Activated gamma-delta T cell treated with Interleukin-2 at 50 U/mL for 16 hours (primary cell): ENCODE measurements at regions not wholly inside any gene's neighbourhood (a gene's known extent, or its start where the extent isn't known, plus 50 kb on each side); places are given as distances from the start of the nearest gene placed in this dataset.
A peak's percentile ranks its signal among the peaks of the same experiment; 100 is the strongest.

Source experiments
- DNase-seq: peaks from one replicate; pipeline ENCODE4 v3.0.0-alpha.2; 2020

DNA sequence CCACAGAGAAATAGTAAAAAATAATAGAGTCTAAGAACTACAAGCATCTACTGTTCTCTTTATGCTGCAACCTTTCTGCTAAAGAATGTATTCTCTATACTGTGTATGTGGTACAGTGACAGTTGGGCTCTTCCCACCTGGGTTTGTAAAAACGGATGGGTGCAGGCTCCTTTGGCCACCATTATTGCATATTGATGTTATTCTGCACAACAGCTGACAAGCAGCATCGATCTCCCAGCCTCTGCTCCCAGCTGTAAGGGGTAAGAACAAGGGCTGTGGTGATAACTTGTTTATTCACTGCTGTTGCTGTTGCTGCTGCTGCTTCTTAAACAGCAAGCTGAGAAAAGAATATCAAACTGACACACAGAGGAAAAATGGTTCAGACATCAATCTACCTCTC is 56.1 kb downstream of the KCNRG start:
- no peak for DNase-seq

GRCh38 chr13:50072676-50073075 is 57.4 kb downstream of the KCNRG start:
- no peak for DNase-seq

DNA sequence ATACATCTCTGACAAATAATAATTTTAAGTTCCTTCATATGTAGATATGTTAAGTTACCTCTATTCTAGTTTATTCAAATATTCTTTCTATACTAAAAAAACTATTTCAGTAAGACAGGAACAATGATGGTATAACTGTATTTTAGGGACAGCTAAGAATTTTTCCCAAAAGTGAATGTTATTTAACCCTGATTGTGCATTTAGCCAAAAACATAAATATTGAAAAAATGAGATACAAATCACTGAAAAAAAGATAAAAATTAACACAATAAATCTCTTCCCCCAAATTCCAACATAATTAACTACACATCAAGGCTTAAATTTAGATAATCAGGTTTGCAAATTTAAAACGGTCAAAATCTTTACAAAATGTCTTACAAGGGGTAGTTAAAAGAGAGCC is 58.1 kb downstream of the KCNRG start:
- no peak for DNase-seq

- no peak for DNase-seq
Observed at GRCh38 chr13:50074843-50075242, 59.6 kb downstream of the KCNRG start.

GRCh38 chr13:50075619-50076097 is 60.4 kb downstream of the KCNRG start:
- DNase-seq = no peak

DNA sequence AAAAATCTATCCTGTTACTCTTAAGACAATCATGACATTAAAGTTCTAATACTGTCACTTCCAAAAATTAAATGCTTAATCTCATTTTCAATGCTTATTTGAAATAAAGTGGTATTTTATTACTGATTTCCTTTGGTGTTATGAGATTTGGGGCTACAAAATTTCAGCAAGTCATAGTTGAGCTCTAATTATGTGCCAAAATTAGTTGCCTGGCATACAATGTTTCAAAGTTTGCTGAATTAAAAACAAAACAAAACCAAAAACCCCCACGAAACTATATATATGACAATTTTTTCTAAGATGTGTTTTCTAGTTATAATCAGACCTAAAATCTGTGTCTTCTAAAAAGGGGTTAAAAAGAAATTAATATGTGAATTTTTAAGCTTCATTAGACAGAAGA is 62.2 kb downstream of the KCNRG start:
- no peak for DNase-seq

DNA sequence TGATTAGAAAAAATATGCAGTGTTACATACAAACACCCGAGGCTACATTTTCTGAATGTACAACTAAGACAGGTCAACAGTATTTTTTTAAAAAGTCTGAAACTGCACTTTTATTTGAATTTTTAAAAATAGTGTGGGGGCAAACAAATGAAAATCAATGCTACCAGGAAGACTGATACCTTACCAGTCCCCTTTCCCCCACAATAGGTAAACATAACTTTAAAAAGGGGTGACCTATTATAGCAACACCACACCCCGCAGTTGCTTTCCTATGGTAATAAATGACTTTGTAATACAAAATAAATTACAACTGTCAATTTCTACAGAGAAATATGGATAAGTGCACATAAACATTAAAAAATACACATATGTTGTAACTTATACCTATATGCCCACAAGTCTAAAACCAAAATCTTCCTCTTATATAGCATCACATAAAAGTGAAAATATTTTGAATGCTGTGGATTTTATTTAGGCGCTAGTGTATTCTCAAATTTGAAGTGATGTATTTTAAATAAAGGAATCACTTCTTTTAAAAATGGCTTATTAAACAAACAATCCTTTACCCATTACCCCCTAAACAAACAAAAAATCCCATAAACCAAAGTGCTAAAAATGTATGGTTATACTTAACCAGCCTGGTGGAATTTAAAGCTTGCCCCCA is 63.1 kb downstream of the KCNRG start:
- no peak for DNase-seq

- DNase-seq = no peak
Observed at GRCh38 chr13:50078895-50079654, 63.8 kb downstream of the KCNRG start.

GRCh38 chr13:50079655-50080202 is 64.5 kb downstream of the KCNRG start:
- no peak for DNase-seq

DNA sequence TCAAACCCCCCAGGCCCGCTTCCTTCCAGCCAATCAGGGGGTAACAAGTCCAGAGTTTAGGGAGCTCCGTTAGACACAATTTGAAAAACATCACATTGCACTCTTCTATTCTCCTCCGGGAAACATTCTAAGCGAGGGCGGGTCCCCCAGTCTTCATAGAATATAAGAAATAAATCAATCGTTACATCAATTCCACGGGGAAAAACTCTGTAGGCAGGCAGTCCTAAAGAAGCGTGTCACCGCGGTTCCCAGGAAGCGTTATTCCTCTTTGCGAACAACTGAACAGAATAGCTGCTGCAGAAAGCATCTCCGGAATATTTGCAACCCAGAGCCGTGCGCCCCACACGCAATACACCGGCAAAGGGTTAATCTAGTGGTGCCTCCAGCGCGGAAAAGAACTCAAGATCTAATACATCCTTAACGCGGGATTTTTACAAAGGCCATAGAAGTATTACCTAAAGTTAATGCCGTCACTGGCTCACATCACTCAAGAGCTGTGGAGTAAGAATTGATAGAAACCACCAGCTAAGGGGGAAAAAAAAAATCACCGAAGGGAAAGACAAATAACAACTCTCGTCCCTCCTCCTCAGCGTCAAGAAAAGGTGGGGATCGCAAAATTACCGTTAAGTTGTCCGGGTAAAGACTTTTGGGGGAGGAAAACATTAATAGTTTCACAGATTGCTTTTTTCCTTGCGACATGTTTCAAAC is 65.1 kb downstream of the KCNRG start:
- DNase-seq = peak; percentile 18

- DNase-seq = peak; percentile 34
Observed at GRCh38 chr13:50080911-50081678, 65.9 kb downstream of the KCNRG start.

DNA sequence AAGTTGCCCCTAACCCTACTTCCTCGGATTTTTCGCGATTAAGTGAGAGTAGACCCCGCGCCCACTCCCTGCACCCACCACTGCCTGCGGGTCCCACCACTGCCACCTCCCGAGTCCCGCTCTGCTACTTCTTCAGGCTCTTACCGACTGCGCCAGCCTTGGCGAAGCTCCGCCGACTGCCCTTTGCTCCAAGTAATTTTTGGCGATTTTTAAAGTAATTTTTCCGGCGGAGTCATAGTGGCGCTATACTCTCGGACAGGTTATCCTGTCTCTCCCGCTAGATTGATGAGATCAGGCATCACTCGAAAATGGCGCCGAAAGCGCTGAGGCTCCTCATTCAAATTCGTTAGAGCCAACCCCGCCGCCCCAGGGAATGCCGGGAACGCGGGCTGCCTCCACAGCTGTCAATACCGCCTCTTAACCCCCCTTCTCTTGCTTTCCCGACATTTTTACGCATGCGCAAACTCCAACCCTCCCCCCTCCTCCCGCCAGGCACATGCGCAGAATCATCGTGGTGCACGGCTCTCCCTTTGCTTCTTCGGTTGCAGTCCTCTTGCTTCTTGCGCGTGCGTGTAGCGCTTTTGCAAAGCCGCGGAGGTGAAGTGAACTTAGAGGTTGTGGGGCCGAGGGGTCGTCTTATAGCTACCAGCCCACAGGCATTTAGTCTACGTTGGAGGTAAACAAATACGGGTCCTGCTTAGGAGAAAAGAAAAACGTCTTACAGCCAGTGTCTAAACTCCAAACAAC is 66.6 kb downstream of the KCNRG start:
- DNase-seq = peak; percentile 98

DNA sequence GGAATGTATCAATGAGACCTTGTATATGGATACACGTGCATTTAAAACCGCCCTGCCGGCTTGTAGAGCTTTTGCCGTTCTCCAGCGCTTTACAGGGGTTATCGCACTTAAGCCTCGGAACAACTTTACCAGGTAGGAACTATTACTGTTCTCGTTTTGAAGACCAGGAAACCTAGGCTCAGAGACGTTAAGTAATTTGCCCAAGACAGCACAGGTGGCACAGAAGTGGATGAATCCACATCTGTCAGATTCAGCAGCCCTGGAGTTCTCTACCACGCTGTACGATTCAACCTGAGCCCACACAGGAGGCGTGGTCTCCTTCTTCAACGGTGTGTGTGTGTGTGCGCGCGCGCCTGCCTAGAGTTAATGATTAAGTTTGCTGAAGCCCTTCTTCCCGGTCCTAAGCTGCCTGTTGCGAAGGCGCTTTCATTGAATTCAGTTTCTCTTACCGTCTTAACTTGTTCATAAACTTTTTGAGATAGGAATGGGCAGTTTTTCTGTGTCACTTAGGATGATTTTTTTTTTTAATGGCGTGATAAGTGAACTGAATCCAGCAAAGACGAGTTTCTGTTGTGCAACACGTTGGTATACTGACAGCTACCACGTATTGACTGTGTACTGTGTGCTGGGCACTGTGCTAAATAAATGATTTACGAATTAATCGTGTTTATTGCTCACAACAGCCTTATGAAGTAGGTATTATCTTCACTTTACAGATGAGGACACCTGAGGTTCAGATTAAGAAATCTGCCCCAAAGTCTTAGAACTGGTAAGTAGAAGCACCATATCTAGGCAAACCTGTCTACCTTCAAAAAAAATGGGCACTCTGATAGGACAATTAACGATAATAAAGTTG is 67.4 kb downstream of the KCNRG start:
- peak; percentile 60 for DNase-seq

DNA sequence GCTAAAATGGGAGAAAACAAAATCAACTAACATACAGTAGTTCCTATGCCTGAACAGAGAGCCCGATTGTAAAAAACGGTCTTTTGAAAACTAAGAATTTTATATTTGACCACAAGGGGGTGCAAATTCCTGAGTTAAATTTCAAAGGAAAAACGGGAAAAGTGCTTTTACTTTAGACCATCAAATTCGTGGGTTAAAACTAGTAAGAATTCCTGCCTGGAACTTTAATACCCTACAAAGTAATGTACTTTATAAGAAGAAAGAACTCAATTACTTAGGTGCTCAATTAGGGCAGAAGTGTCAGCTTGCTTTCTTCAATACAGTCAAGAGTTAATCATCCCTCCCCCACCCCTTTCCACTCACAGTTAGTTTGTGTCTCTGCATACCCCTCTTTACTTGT is 69.8 kb downstream of the KCNRG start:
- no peak for DNase-seq

DNA sequence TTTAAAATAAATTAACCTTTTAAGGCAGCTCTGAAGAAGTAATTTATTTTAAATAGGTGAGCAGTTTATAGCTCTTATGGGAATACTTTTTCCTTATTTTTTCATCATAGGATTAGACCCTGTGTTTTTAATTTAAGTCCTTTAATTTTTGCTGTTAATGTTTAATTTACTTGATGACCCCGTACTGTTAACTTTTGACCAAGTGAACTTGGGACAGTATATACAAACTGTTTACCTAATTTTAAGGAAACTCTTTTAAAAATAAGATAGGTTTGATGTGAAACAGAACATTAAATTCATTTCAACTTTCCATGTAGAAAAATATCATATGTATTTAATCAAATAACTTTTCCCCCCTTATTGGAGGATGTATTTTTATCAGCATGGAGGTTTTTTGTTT is 74.4 kb downstream of the KCNRG start:
- DNase-seq = no peak

DNA sequence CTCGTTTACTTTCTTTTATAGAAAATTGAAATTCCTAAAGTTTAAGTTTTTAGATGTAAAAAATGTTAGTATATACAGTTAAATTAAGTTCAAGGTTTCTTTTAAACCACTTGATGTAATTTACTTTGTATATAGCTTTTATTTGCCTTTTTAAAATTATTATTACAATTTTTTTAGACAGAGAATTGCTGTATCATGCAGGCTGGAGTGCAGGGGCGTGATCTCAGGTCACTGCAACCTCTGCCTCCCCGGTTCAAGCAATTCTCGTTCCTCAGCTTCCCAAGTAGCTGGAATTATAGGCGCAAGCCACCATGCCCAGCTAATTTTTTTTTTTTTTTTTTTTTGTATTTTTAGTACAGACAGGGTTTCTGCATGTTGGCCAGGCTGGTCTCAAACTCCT is 75.0 kb downstream of the KCNRG start:
- DNase-seq = no peak

DNA sequence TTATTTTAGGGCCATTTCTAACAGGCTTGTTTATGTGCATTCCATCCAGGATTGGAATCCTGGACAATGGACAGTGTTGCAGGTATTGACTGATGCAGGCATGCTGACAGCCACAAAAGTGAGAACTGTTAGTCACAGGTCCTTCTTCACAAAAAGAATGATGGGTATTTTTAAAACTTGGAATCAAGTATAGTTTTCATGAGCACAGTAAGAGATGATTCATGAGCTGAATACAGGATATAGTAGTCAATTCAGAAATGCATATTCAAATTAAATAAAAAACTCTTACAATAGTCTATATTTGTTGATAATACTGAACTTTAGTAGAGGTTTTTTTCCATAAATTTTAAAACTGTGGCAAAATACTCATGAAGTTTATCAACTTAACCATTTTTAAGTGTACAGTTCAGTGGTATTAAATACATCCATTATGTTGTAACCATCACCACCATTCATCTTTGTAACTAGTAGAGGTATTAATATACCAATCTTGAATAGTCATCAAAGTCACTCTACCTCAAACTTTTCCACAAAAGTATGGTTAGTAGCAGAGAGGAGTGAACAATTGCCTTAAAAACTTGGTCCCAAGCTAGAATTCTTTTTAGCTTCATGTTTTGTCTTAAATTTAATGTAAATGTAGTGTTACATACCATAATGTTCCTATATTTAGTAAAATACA is 79.5 kb downstream of the KCNRG start:
- DNase-seq = no peak

DNA sequence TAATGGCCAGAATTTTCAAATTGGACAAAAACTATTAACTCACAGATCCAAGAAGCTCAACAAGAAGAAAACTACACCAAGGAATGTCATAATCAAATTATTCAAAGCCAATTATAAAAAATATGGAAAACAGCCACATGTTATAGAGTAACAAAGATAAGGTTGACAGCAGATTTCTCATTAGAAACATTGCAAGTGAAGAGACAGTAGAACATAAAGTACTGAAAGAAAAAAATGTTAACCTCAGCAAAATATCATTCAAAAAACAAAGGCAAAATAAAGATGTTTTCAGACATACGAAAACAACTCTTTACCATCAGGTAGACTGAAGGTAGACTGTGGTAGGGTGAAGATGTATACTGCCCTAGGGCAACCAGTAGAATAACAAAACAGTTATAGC is 83.4 kb downstream of the KCNRG start:
- no peak for DNase-seq

DNA sequence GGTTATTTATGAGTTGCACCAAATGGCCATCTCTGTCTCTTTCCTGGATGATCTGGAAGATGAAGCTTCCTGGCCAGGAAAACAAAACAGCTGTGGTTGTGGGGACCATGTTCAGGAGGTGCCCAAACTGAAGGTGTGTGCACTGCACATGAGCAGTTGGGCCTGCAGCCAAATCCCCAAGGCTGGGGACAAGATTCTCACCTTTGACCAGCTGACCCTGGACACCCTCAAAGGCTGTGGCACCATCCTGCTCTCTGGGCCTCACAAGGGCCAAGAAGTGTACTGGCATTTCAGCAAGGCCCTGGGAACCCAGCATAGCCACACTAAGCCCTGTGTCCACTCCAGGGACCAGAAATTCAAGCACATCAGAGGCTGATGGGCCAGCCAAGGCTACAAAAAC is 84.2 kb downstream of the KCNRG start:
- DNase-seq = no peak

DNA sequence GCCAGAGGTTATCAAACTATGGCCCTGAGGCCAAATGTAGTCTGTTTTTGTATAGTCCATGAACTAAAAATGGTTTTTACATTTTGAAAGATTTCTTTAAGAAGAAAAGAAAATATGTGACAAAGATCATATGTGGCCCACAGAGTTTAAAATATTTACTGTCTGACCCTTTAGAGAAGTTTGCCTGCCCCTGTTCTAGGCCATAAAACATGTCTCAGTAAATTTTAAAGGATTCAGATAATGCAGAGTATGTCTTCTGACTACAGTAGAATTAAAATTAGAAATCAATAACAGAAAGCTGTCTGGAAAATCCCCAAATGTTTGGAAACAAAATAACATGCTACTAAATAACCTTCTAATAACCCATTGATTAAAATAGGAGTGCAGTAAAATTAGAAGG is 86.3 kb downstream of the KCNRG start:
- DNase-seq = no peak

DNA sequence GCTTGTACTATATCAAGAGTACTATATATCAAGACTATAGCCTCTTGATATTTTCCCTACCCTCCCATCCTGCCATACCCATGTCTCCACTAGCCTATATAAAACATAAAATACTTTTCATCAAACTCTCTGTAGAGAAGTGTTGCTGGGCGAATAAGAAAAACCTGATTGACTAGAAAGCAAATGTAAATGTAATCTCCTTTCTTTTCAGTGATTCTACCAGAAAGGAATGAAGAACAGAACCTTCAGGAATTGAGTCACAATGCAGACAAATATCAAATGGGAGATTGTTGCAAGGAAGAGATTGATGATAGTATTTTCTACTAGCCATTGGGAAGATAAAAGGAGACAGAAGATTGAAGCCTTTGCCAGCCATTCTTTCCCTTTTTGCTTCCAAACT is 89.2 kb downstream of the KCNRG start:
- DNase-seq = no peak
